ENCODE measurements at regions not wholly inside any gene's neighbourhood (a gene's known extent, or its start where the extent isn't known, plus 50 kb on each side); places are given as distances from the start of the nearest gene placed in this dataset.

DNA sequence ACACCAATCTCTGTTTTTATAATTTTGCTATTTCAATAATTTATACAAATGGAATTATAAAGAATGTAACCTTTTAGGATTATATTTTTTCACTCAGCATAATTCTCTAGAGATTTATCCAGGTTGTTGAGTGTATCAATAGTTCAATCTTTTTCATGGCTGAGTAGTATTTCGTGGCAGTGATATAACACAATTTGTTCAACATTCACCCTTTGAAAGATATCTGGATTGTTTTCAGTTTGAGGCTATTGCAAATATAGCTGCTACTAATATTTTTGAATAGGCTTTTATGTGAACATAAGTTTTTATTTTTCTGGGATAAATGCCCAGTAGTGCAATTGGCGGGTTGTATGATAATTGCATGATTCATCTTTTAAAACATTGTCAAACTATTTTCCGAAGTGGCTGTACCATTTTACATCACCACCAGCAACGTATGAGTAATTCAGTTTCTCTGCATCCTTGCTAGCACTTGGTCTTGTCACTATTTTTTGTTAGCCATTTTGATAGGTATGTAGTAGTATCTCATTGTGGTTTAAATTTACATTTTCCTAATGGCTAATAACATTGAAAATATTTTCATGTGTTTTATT is 55.6 kb upstream of the ABCD3 start:
- H3K9me3 ChIP-seq (ENCODE audit: insufficient read depth, low read length) = no peaks in the 10 kb centered on the region
- H3K79me2 ChIP-seq (ENCODE audit: low read length) = no peaks in the 10 kb centered on the region
- H3K36me3 ChIP-seq (replicated peaks; ENCODE audit: low read depth, low read length) = no peaks in the 10 kb centered on the region
- H3K4me1 ChIP-seq (ENCODE audit: low read length) = no peaks in the 10 kb centered on the region
- TF ChIP-seq EZH2phosphoT487 (IDR thresholded peaks at IDR 0.05; ENCODE audit: low read depth) = no peak
- TF ChIP-seq, protein P1, sequence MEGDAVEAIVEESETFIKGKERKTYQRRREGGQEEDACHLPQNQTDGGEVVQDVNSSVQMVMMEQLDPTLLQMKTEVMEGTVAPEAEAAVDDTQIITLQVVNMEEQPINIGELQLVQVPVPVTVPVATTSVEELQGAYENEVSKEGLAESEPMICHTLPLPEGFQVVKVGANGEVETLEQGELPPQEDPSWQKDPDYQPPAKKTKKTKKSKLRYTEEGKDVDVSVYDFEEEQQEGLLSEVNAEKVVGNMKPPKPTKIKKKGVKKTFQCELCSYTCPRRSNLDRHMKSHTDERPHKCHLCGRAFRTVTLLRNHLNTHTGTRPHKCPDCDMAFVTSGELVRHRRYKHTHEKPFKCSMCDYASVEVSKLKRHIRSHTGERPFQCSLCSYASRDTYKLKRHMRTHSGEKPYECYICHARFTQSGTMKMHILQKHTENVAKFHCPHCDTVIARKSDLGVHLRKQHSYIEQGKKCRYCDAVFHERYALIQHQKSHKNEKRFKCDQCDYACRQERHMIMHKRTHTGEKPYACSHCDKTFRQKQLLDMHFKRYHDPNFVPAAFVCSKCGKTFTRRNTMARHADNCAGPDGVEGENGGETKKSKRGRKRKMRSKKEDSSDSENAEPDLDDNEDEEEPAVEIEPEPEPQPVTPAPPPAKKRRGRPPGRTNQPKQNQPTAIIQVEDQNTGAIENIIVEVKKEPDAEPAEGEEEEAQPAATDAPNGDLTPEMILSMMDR (IDR thresholded peaks at IDR 0.05; ENCODE audit: low read depth, low read length) = no peak
- no peak overlapping the region for H3K9ac ChIP-seq (ENCODE audit: low read length)
- H3K27ac ChIP-seq (ENCODE audit: low read length) = no peak overlapping the region
- no peaks in the 10 kb centered on the region for H3K27me3 ChIP-seq (ENCODE audit: low read depth, low read length)
- no peaks in the 10 kb centered on the region for H4K20me1 ChIP-seq (ENCODE audit: insufficient read depth, low read length)
- no peak overlapping the region for H3K4me2 ChIP-seq (ENCODE audit: low read length)
- no peak overlapping the region for H2AFZ ChIP-seq (ENCODE audit: low read depth, low read length)
- H3K4me3 ChIP-seq (ENCODE audit: low read length) = no peak overlapping the region

DNA sequence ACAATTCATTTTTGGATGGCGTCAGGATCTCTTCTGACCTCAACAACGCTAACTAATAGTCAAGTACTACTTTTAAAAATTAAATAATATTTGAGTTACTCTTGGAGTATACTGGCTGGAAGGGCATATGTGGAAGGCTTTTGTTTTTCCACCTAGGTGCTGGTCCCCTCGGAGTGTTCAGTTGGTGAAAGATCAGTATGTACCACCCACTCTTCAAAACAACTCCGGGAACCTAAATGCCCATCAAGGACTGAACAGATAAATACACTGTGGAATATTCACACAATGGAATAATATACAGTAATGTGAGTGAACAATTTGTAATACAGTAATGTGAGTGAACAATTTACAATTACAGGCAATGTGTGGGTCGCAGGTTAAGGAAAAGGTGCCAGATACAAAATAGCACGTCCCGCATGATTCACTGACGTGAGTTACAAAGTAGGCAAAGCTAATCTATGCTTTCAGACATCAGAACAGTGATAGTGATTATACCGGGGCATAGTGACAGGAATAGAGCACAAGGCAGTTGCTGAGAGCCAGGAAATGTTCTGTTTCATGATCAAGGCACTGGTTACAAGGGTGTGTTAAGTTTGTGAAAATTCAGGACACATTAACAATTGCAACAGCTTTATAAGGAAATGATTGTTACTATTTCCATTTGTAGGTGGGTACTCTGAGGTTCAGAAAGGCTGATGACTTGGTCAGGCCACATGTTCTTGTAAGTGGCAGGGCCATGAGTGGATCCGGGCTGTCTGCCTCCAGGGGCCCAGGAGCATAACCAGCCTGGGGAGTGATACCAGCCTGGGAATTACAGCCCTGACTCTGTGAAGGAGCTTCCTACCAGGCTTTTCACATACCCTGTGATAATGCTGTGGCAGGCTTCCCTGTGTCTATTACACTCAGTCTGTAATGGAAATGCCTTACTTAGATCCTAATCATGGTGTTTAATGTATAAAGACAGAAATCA is 59.3 kb upstream of the ABCD3 start:
- no peaks in the 10 kb centered on the region for H3K4me1 ChIP-seq (ENCODE audit: low read length)
- no peak overlapping the region for H3K9ac ChIP-seq (ENCODE audit: low read length)
- TF ChIP-seq, protein P1 (IDR thresholded peaks at IDR 0.05; ENCODE audit: low read depth, low read length) = no peak
- TF ChIP-seq EZH2phosphoT487 (IDR thresholded peaks at IDR 0.05; ENCODE audit: low read depth) = no peak
- no peaks in the 10 kb centered on the region for H3K9me3 ChIP-seq (ENCODE audit: insufficient read depth, low read length)
- H3K27ac ChIP-seq (ENCODE audit: low read length) = no peak overlapping the region
- no peak overlapping the region for H2AFZ ChIP-seq (ENCODE audit: low read depth, low read length)
- no peak overlapping the region for H3K4me3 ChIP-seq (ENCODE audit: low read length)
- no peaks in the 10 kb centered on the region for H4K20me1 ChIP-seq (ENCODE audit: insufficient read depth, low read length)
- no peaks in the 10 kb centered on the region; the same call in 1 of the 2 replicates for H3K27me3 ChIP-seq (ENCODE audit: low read depth, low read length)
- no peak overlapping the region for H3K4me2 ChIP-seq (ENCODE audit: low read length)
- no peaks in the 10 kb centered on the region for H3K79me2 ChIP-seq (ENCODE audit: low read length)
- no peaks in the 10 kb centered on the region for H3K36me3 ChIP-seq (replicated peaks; ENCODE audit: low read depth, low read length)

DNA sequence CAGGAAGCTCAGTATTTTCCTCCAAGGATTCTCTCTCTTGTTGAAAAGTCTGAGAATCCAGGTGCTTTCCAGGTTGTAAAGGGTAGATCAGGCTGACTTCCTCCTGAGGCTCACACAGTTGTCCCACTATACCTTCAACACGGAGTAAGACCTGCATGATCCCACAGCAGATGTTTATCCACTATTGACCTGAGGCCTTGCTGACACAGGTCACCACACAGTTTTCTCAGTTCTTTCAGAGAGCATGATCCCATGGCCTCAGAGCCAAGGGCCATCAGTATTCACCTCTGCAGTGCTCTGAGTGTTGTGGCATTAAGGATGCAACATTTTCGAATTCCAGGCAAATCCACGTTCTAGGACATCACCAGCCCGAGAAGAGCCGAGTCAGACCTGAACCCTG is 60.5 kb upstream of the ABCD3 start:
- Histone ChIP-seq H3K4me3 (ENCODE audit: low read length) (no peak overlapping the region), H3K36me3 (replicated peaks; ENCODE audit: low read depth, low read length) (no peaks in the 10 kb centered on the region), H4K20me1 (ENCODE audit: insufficient read depth, low read length) (no peaks in the 10 kb centered on the region), H2AFZ (ENCODE audit: low read depth, low read length) (no peak overlapping the region), H3K9me3 (ENCODE audit: insufficient read depth, low read length) (no peaks in the 10 kb centered on the region), H3K9ac (ENCODE audit: low read length) (no peak overlapping the region), H3K27ac (ENCODE audit: low read length) (no peak overlapping the region), H3K4me2 (ENCODE audit: low read length) (no peak overlapping the region), H3K4me1 (ENCODE audit: low read length) (no peaks in the 10 kb centered on the region), H3K27me3 (ENCODE audit: low read depth, low read length) (no peaks in the 10 kb centered on the region; the same call in 1 of the 2 replicates), H3K79me2 (ENCODE audit: low read length) (no peaks in the 10 kb centered on the region)
- no peak for TF ChIP-seq EZH2phosphoT487 (IDR thresholded peaks at IDR 0.05; ENCODE audit: low read depth)
- TF ChIP-seq, protein P1 (IDR thresholded peaks at IDR 0.05; ENCODE audit: low read depth, low read length) = no peak

DNA sequence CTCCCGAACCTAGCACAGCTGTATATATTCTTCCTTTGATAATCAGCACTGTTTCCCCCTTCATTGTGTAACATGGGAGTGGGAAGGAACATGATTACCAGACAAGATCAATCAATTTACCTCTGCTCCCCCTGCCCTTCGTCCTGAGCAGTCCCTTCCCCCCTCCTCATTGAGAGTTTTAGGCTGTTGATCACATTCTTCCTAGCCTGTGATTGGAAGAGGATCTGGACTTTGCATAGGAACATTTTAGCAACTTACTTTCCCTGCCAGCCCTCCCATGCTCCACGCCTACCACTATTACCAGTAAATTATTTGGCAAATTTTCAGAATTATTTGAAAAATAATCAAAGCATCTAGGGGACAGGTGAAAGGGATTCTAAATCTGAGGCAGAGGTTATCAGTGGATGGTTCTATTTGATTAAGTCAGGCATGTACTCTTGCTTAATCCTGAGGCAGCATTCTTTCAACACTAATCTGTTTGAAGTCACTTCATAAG is 62.7 kb upstream of the ABCD3 start:
- H3K79me2 ChIP-seq (ENCODE audit: low read length) = no peaks in the 10 kb centered on the region
- no peak overlapping the region for H2AFZ ChIP-seq (ENCODE audit: low read depth, low read length)

More for the DNA sequence above, 62.7 kb upstream of the ABCD3 start:
- H3K27me3 ChIP-seq (ENCODE audit: low read depth, low read length) = no peaks in the 10 kb centered on the region; the same call in 1 of the 2 replicates
- H3K27ac ChIP-seq (ENCODE audit: low read length) = no peak overlapping the region
- H3K9ac ChIP-seq (ENCODE audit: low read length) = no peak overlapping the region
- no peaks in the 10 kb centered on the region for H3K36me3 ChIP-seq (replicated peaks; ENCODE audit: low read depth, low read length)
- no peaks in the 10 kb centered on the region for H3K9me3 ChIP-seq (ENCODE audit: insufficient read depth, low read length)
- H3K4me1 ChIP-seq (ENCODE audit: low read length) = no peaks in the 10 kb centered on the region
- TF ChIP-seq, protein P1 (IDR thresholded peaks at IDR 0.05; ENCODE audit: low read depth, low read length) = no peak
- no peaks in the 10 kb centered on the region for H4K20me1 ChIP-seq (ENCODE audit: insufficient read depth, low read length)
- H3K4me2 ChIP-seq (ENCODE audit: low read length) = no peak overlapping the region
- H3K4me3 ChIP-seq (ENCODE audit: low read length) = no peak overlapping the region
